HG02938 (cell line): ENCODE measurements at regions not wholly inside any gene's neighbourhood (a gene's known extent, or its start where the extent isn't known, plus 50 kb on each side); places are given as distances from the start of the nearest gene placed in this dataset.

Experiments
- ATAC-seq: cut with Tn5 transposase; IDR thresholded peaks from one replicate; pipeline ENCODE4 v1.9.1; 2021; ENCODE audit warnings: mild to moderate bottlenecking, moderate library complexity; ENCODE audit not compliant: unreplicated experiment

DNA sequence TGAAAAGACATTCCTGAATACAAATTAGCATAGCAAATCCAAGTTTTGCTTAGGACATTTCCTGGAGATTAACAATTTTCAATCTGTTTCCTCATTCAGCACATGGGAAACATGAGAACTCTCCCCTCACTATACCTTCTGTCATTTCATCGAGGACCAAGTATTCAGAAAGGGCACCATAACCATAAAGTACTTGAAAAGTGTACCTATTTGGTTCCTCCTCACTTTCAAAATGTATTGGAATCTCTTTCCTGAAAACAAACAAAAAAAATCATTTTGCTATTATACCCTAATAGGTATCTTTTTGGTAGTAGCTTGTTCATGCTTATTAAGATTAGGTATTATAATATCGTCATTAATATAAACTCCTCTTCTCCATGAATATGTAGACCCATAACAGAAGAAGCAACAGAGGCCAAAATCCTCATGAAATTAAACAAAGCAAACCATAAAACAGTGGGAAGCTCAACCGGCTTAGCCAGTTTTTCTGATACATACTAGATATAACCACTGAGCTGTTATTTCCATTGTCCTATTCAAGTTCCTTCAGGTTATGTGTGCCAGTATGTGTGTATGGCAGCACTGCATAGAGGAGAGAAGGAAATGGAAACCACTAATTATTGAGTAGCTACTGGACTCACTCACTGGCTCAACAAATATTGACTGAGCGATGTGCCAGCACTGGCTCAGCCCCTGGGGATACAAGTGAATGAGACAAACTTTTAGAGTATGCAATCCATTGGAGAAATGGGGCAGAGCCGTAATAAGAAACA lies 274.0 kb downstream of the MAFB start:
- ATAC-seq, result no peak

DNA sequence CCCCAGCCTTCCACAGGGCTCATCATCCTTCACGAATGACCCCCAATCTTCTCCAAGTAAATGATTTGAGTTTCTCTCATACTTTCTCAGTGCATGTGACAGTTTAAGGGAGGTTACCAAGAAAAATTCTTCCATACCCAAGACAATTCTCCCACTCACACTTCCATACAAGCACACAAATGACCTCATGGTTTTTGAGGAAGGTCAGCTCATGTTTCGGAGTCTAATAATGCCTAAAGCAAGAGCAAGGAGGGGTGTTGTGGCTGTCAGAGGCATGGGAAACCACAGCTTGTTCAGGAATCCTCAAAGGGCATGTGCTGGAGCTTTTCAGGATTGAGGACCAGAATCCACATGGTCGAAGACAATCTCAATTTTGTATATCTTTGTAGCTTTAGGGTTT lies 279.0 kb downstream of the MAFB start:
- ATAC-seq, result no peak

DNA sequence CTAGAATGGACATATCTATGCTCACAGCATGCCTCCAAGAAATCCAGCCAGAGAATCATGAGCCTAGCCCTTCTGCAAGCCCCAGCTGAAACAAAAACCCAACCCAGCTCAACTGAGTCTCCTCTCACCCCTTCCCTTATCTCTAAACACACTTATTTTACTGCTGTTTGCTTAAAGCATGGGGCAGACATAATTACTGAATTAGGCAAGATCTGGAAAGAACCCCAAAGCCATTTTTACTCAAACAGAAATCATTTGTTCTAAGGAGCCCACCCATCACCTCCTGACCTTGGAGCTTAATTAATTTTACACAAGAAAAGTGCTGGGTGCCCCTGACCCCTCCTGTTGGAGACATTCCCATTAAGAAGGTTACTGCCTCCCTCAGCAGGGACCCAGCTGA lies 291.6 kb downstream of the MAFB start:
- no peak for ATAC-seq

DNA sequence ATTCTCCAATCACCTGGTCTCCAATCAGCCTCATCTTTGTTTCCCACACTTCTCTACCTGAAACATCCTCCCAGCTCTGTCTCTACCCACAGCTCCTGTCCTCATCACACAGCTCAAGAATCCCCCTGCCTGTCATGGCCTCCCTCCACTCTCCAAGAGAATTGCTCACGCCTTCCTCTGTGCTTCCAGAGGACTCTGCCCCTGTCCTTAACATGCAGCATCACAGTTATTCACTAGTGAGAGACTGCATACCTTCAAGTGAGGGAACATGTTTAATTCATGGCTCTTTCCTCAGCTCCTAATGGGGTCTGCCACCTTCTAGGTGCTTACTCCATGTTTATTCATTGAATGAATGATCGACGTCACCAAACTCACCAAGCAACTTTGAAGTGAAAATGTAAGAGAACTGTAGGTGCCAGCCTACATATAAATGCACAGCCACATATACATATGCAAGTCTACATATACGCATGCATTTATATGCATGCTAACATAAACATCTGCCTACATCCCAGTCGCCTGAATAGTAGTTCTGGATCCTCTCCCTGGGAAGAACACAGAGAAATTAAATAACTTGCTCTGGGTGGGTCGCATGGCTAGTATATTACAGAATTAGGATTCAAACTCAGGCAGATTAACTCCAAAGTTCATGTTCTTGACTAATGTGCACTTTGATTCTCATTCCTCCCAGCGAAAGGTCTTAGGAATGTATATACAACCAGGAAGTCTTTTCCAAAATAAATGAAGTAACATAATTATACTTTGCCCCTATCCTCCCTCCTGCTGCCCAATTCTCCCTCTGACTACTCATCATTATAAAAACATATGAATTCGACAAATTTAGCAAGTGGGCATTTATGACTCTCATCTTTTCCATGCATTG lies 295.6 kb downstream of the MAFB start:
- no peak for ATAC-seq

DNA sequence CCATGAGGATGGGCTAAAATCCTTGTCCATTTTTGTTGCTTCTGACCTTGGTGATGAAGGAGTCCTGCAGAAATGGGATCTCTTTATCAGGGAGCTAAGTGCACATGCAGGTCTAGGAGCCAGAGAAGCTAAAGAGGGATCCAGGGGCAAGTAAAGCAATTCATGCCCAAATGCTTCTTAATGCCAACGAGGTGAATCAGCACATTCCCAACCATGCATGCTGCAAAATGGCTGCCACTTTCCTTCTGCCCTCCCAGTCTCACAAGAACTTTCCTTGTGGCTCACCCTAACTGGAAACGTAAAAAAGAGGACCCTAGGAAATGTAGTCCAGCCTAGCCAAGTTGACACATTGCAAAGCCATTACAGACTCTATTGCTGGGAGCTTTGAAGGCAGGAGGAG lies 298.4 kb downstream of the MAFB start:
- no peak for ATAC-seq

DNA sequence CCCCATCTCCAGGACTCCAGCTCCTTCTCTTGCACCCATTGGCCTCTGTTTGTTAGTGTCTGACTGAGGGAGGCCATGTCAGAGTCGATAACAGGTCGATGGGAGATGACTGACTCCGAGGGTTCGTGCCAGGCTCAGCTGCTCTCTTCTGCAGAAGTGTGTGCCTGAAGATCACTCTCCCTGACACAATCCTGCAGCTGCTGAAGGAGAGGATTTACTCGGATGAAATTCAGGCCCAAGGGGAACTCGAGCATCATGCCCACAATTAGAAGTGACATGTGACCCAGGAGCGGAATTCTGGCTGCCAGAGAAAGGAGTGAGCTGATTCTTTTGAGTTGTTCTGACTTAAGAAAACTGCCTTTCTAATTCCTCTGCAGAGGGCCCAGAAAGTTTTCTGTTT lies 318.2 kb downstream of the MAFB start:
- no peak for ATAC-seq

DNA sequence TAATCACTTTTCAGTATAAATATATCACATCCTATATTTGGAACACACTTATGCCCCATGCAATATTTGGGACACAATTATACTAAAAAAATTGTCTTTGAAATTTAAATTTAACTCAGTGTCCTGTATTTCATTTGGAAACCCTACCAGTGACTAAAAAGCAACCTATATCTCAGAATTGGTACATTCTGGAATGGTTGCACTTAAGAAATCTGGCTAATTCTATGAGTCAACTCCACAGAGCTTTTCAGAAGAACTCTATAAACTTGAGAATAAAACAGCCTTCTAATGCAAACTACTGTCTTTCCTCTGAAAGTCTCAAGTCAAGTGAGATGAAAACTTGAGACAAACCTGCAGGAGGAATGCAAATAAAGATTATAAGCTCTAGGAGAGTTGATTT lies 320.2 kb downstream of the MAFB start:
- ATAC-seq, result no peak

DNA sequence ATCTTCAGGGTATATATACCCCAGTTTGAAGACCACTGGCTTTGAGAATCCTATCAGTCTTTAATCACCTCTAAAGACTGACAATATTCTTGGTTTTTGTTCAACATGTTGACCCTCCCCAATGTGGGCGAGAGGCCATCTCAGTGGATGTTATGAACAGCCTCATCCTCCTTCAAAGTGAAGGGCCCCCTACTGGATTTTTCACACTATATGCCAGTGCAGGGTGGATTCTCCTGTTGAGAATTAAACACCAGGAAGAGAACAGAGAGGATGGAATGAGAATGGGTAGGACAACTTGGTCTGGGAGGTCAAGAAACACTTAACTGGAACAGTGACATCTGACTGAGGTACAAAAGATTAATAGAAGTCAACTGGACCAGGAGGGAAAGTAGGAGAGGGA lies 327.1 kb downstream of the MAFB start:
- no peak for ATAC-seq

DNA sequence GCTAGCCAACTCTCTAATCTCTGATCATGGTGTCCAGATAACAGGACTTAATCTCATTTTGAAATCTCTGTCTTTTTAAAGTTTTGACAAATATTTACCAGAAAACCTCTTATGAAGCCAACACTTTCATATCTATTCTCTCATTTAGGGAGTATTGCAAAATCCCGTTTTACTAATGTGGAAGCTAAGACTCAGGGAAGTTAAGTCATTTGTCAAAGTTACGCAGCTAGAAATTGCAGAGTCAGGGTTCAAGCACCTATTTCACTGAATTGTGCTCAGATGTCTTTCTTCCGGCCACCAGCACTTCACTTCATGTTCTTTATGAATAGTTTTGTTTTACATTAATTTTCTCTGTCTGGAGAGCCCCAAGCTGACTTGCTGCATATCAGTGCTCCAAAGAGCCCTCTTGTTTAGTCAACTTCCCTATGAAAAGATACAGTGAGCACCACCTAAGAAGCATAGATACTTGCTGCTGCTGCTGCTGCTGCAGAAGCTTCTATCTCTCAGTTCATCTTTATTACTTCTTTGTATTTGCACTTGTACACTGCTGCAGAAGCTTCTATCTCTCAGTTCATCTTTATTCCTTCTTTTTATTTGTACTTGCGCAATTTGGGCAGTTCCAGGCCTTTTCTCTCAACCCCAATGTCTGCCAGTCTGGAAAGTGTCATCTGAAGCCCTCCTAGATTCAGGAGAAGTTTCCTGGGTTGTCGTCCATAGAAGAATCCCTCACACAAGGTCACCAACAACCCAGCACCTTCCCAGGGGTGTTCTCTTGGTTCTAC lies 329.7 kb downstream of the MAFB start:
- ATAC-seq, result no peak

DNA sequence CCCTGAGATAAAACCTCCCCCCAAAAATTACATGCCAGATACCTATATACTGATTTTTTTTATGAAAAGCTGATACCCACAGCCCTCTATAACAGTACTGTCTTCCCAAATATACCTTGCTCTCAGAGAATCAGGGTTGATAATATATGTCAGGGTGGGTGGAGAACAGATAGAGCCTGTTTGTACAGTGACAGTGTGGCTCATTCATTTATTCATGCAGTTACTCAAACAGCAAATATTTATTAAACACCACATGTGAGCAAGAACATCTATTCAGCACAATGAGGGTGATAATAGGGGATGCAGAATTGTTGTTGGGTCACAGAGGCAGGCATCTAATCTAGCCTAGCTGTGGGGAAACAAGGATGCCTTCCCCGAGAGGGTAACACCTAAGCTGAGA lies 334.2 kb downstream of the MAFB start:
- ATAC-seq, result no peak

DNA sequence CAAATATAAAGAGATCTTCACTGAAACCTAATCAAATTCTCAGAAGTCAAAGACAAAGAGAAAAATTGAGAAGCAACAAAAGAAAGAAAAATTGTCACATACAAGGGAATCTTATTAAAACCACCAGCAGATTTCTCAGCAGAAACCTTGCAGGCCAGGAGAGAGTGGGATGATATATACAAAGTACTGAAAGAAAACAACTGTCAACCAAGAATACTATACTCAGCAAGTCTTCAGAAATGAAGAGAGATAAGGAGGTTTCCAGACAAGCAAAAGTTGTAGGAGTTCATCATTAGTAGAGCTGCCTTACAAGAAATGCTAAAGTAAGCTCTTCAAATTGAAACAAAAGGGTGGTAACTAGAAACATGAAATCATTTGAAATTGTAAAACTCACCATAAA lies 345.6 kb downstream of the MAFB start:
- ATAC-seq, result no peak

DNA sequence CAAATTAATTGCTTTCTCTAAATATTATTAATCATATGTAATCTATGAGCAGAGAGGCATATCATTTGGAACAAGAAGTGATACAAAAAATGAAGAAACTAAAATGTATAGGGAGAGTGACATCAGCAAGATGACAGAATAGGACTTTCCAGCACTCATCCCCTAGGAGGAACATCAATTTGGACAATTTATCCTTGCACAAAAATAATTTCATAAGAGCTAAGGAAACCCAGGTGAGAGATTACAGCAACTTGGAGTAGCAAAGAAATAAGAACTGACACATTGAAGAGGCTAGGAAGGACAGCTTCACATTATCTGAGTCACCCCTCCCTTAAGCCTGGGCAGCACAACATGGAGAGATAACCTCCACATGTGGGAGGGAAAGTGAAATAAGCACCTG lies 347.5 kb downstream of the MAFB start:
- no peak for ATAC-seq

DNA sequence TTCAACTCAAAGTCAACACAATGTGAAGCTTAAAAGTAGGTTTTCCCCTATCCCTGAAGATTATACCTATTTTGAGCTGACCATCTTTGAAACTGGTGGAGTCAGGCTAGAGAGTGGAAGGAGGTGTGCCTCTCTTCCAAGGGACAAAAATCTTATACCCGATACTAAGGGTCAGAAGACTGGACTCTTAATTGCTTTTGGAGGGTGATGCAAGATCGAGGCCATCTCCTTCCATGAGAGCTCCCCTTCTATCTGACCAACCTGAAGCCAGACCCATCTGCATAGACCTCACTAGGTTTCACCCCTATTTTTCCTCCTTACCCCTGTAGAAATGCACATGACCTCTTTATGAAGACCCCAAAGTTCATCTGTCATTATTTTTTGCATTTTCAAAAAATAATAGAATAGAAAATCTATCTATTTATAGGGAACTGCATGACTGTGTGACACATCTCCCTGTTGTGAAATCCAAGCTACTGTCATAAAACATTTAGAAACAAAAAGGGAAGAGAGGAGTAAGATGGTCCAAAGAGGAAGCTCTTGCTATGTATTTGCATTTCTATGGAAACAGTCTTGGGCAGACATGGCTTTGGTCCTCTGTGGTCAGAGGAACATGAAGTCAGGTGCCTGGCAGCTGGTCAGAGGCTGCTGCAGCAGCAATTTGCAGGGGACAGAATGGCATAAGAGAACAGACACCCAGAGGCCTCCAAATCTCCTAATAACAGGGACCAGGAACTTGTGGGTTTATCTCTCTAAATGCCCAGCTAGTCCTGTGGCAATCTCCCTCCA lies 349.2 kb downstream of the MAFB start:
- no peak for ATAC-seq

DNA sequence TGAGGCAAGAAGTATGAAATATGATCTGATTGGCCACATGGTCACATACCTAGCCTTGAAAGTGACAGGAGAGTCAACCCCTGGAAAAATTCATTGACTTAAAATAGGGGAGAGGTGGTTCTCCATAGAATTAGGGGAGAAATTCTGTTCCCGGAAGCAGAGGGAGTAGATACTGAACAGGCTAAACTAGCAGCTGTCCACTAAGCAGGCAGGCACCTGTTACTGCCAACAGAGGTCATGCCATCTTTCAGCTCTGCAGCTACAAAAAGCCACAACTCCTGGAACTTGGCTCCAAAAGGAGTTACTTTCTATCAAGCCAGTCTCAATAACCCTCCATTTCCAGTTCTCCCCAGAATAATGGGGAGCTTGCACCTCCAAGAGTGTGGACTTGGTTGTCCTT lies 352.5 kb downstream of the MAFB start:
- no peak for ATAC-seq

DNA sequence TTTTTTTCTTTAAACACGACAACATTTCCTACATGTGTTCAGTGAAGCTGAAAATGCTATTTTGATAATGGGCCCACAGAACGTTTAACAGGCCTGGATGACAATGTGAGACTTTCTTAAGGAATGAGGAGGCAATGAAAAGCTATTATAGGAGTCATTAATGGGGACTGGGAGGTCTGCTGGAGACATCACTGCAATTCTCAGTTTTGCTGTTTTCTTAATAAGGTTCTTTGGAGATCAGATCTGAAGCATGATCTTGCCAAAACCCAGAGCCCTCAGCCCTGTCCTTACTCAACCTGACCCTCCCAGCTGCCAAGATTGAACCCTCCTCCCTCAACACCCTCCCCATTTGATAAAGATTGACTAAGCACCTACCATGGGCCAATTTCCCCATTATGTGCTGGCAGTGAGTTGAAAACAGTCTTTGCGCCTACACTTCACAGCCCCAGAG lies 353.1 kb downstream of the MAFB start:
- ATAC-seq, result no peak

DNA sequence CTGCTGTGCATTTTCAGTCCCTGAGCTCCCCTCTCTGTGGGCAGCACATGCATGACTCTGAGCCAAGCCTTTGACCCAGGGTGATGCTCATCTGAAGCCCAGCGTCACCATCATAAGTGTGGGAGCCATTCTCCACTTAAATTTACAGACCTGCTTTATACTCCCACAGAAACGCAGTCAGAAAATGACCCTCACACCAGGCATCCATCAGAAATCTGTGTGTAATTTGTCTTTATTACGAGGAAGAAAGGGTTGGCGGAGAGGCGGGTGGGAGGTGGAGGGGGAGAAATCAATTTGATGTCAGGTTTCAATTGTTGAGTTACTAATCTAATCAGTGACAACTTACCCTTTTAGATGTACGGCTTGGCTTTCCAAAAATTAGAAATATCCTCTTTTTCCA lies 353.6 kb downstream of the MAFB start:
- ATAC-seq, result no peak

DNA sequence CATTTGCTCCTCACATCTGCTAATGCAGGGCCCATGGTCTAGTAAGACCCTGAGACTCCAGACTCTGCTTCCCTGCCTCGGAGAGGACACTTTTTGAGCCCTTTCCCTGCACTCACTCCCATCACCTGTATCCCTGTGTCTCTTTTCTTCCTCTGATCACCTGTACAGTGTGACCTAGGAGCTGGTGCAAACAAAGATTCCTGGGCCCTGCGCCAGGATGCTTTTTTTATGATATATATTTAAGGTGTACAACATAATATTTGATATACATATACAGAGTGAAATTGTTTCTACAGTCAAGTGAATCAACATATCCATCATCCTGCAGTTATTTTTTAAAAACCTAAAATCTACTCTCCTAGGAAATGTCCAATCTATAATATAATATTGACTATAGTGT lies 355.4 kb downstream of the MAFB start:
- ATAC-seq, result no peak

DNA sequence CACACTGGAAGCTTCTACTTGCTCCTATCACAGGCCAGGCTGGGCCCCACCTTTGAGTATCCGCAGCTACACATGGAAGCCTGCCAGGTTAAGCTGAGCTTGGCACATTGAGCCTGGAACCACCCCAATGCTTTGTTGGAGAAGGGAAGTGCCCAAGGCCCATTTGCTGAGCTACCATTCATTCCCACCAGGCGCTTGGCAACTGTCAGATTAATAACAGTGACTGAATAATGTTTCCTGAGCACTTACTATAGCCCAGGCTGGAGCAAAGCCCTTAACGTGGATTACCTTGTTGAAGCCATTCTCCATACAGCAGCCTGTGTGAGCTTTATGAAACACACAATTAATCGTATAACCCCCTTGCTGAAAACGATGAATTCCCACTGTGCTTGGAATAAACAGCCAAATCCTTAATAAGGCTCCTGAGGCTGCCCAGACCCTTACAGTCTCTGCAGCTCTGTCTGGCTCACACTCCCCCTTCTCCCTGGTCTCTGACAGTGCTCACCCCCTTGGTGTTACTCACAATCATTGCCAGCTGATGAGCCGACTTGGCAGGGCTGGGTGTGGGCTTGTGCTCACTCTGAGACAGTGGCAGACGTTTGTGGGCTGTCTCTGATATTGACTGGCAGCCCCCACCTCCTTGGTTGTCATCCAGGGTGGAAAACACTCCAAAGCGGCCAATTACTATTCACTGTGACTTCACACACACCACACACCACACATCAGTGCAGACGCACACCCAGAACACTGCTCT lies 357.1 kb downstream of the MAFB start:
- no peak for ATAC-seq

DNA sequence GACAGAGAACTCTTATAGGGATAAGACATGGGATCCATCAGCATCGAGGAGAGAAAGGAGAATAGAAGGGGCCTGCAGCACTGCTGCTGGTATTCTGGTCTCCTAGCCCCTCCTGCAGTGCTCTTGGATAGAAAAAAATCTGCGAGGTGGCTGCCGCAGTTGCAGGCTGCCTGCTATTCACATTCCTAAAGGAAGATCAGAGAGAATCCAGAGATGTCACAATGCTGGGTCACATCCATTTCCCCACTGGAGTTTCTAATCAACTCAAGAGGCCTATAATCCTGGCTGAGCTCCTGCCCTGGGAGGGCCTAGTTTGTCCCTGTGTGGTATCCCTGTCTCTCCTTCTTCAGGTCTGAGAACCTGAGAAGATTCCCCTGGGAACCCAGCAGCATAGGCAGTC lies 357.8 kb downstream of the MAFB start:
- no peak for ATAC-seq

DNA sequence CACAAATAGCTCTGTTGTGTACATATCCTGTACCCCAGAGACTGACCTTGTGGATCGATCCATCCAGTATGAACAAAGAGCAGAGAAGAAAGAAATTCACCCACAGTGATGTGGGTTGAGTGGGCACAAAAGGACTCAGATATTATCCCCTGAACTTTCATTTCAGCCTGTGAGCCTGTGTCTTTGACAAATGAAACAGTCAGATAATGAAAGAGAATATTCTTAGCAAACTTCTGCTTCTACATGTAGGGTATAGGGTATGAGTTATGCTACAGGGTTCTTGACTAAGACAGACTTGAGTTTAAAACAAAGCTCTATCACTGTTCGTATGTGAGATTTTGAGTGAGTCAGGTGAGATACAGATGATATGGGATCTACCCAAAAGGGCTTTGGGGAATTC lies 359.7 kb downstream of the MAFB start:
- no peak for ATAC-seq
